NCI-H2107 treated with DMSO at 0.1 percent for 48 hours (cell line): ENCODE measurements at regions not wholly inside any gene's neighbourhood (a gene's known extent, or its start where the extent isn't known, plus 50 kb on each side); places are given as distances from the start of the nearest gene placed in this dataset.
"Not testable (repeated sequence)": the region's sequence is repeated elsewhere in the genome, so short reads cannot be mapped to it uniquely, and the experiment has no call there.

Source experiments
- DNase-seq: peaks from one replicate; lab custom pipeline; 2025; ENCODE audit not compliant: unreplicated experiment; lab: John Stamatoyannopoulos, UW

DNA sequence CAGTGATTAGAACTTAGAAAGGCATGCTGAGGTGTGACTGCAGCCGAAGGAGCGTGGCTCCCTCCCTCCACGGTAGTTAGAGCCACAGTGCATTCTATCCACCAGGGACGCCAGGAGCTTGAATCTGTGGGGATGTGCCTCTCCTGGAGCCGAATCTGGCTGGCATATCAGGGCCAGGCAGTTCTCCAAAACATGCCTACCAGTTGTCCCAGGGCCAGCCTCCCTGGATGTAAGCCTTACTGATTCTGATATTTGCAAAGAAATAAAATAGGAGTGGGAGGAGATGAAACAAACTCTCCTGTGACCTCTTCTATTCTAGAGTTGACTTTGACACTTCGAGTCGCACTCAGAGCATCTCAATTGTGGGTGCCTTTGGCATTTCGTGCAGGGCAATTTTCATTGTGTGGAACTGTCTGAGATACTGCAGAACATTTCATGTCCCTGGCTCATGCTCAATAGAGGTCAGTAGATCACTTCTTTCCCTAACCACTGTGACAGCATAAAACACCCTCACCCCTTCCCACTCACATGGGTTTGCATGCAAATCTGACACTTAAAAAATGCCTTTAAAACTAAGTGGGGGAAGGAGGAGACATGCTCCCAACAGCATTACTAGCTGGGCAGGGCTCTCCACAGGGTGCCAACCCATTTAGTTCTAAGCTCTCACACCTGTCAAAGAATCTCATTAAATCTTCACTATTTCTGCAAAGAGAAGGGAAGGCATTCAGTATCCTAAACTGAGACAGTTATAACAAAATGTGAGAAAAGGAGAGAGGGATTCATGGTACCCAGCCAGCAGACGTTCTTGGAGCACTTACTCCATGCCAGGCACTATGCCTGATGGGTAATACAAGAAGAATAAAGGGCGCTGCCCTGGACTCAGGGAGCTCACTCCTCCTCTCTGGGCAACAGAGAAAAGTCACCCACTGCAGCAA lies 378.9 kb downstream of the PREX1 start:
- DNase-seq: no peak

DNA sequence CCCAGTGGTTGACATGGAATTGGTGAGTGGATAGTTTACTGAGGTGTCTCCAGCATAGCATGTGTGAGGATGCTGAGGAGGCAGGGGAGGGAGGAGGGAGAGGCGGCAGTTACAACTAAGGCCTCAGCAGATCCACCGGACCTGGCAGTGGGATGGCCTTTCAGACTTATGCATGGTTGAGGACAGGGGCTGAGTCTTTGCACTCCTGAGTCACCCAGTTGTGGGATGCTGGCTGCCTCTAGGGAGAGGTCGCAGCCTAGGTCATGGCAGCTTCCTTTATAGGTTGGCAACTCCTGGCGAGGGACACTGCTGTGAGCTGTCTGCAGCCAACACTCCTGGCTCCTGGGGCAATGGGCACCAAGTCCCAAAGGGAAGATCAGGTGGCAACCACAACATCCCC lies 380.3 kb downstream of the PREX1 start:
- DNase-seq: no peak

DNA sequence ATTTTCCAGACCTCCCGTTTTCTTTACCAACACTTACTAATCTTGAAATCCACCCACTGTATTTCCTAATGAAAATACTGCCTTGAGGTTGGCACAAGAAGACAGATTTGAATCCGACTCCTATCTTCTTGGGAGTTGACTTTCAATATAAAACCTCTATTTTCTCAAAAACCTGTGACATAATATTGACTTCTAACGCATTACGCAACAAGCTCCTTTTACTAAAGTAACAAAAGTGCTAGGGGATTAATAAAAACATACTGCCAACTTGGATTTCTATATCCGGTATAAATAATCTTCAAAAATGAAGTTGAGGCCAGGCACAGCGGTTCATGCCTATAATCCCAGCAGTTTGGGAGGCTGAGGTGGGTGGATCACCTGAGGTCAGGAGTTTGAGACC lies 382.0 kb downstream of the PREX1 start:
- no peak for DNase-seq

DNA sequence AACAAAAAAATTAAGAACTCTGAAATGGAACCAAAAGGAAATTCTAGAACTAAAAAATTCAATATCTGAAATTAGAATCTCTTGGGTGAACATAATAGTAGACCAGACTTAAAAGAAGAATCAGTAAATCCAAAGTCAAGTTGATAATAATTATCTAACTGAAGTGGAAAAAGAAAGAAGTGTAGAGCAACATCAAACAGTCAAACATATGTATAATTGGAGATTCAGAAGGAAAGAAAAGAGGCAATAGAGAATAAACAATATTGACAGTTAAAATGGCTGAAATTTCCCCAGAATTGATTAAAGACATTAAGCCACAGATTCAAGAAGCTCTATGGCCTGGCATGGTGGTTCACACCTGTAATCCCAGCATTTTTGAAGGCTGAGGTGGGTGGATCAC lies 383.6 kb downstream of the PREX1 start:
- DNase-seq: no peak

DNA sequence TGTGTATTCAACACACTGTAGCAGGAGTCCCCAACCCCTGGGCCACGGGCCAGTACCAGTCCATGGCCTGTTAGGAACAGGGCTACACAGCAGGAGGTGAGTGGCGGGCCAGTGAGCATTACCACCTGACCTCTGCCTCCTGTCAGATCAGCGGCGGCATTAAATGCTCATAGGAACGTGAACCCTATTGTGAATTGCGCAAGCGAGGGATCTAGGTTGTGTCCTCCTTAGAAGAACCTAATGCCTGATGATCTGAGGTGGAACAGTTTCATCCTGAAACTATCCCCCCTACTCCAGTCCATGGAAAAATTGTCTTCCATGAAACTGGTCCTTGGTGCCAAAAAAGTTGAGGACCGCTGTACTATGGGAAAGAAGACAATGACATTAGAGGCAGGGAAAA lies 386.9 kb downstream of the PREX1 start:
- no peak for DNase-seq

DNA sequence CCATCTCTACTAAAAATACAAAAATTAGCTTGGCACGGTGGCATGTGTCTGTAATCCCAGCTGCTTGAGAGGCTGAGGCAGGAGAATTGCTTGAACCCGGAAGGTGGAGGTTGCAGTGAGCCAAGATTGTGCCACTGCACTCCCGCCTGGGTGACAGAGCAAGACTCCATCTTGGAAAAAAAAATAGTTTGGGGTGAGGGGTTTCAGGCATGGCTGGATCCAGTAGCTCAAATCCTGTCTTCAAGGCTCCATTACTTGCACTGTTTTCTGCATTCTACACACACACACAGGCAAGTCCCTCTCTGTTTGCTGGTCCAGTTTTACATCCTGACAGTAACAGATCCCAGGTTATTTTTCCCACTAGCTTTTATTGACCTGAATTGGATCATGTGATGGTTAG lies 387.5 kb downstream of the PREX1 start:
- not testable (repeated sequence) for DNase-seq

DNA sequence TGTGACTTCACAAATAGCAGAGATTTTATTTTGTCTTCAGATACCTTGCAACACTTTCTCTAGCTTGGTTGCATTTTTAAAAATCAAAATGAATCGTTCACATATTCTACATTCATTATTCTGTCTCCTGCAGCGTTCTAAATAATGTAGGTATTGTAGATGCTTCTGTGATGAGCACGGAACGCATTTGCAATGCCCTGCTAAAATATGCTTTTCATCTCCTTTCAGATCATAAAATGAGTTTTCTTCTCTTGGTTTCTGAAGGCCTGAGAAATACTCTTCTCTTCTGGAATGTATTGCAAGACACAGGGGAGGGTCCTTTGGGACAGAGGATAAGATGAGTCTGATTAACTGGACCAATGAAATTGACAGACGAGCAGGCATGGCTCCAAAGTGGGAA lies 390.7 kb downstream of the PREX1 start:
- no peak for DNase-seq

DNA sequence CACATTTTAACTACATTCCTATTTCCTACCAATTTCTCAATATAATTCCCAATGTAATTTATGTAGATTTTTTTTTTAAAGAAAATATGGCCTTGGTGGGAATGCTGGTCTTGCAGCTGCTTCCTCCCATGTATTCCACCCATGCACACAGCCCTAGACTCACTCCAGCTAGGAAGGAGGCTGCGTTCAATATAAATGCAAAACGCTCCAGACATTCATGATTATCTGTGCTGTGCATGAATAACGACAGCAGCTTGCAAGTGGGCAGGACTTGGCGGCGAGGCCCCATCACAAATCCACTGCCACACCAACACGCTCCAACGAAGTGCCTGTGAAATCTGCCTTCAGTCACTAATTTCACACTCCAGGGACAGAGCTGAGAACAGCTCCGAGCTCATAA lies 391.2 kb downstream of the PREX1 start:
- DNase-seq: not testable (repeated sequence)

DNA sequence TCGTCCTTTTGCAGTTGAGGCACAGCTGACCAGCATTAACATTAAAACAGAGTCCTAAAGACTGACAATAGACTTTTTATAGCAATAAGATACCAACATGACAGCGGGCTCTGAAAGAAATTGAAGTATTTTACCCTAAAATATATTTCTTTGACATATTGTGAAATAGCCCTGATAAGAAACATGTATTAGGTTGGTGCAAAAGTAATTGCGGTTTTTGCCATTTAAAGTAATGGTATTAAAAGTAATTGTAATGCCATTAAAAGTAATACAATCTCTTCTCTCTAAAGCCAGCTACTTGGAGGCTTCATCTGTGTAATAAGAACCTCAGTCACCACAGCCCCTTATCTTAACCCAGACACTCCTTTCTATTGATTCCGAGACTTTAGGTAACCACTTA lies 394.6 kb downstream of the PREX1 start:
- DNase-seq: no peak

DNA sequence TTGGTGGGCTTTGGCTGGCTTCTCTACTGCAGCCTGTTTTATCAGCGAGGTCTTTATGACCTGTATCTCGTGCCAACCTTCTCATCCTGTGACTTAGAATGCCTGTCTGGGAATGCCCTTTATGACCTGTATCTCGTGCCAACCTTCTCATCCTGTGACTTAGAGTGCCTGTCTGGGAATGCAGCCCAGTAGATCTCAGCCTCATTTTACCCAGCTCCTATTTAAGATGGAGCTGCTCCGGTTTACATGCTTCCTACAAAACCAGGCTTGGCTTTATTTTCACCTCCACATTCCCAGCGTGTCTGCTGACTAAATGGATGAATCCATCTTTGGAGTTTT lies 395.3 kb downstream of the PREX1 start:
- DNase-seq: no peak

DNA sequence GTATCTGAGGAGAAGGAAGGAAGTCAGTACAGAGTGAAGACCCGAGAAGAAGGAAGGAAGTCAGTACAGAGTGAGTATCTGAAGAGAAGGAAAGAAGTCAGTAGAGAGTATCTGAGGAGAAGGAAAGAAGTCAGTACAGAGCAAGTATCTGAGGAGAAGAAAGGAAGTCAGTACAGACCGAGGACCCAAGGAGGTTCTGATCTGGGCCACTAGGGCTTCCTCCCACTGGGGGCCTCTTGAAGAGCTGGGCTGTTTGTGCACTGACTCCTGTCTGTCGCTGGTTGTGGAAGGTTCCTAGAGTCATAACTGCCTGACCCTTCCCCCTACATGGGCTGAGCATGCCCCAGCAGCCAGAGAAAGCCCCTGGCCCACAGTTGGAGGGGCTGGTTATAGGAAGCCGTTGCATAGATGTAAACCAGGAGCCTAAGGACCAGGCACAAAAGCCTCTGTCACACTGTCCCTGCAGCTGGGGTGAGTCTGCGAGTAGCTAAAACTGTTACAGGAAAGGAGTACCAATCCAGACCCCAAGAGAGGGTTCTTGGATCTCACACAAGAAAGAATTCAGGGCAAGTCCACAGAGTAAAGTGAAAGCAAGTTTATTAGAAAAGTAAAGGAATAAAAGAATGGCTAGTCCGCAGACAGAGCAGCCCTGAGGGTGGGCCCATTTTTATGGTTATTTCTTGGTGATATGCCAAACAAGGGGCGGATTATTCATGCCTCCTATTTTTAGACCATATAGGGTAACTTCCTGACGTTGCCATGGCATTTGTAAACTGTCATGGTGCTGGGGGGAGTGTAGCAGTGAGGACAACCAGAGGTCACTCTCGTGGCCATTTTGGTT lies 395.9 kb downstream of the PREX1 start:
- no peak for DNase-seq

DNA sequence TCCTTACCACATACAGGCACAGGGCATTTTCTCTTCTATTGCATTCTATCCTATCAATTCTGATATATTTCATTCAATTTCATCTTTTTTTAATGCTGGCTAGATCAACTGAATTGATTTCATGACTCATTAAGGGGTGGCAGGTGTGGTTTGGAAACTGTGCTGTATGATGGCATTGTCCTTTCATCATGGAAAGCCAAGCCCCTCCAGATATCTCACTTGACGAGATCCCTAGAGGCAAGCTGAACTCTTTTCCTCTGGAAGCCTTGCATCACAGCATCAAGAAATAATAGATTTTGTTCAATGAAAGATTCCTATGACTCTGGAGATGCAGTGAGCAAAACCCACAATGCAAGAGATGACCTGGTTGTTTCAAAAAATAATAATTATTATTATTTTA lies 401.2 kb downstream of the PREX1 start:
- DNase-seq: no peak

DNA sequence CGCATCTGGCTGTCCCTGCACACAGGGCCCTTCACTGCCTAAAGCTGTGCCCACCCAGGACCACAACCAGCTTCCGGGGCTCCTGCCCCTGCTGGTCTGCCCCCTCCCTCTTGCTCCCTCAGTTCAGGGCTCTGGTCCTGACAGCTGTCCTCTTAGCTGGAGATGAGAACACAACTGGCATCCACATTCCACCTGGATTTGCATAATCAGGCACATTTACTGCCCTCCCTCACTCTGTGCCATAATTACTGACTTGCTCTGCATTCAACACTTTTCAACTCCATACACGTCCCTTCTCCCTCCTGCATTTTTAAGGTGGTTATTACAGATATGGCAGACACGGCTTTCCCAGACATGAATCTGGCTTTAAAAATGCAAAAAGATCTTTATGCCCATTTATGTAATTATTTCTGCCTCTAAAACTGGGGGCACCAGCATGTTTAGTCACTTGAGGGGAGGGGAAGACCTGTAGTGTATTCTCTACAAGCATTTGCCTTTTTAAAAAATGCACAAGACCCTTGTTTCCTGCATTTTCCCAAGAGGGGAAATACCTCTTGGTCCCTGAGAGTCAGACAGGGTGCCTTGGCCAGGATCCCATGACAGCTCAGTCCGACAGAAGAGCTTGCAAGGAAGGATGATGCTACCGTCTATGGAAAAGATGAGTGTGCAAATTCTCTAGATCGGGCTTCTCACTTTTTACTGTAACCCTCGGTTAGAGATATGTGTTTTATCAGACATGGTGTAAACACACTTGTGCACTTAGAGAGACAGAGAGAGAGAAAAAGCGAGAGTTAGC lies 401.8 kb downstream of the PREX1 start:
- no peak for DNase-seq

DNA sequence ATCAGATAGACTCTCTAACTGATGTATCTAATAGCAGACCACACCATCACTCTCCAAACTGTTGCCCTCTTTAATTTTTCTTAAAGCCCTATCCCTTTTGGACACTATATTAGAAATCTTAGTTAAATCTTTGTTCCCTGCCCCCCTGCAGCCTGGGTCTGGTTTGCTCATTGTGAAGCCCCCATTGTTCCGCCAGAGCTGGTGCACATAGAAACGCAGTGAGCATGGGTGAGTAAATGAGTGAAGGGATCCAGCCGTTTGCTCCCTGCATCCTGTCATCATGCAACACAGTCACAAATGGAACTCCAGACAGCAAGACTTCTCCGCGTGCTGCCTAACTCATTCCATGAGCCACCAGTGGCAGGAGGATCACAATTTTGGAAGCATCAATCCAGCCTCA lies 402.5 kb downstream of the PREX1 start:
- DNase-seq: no peak

DNA sequence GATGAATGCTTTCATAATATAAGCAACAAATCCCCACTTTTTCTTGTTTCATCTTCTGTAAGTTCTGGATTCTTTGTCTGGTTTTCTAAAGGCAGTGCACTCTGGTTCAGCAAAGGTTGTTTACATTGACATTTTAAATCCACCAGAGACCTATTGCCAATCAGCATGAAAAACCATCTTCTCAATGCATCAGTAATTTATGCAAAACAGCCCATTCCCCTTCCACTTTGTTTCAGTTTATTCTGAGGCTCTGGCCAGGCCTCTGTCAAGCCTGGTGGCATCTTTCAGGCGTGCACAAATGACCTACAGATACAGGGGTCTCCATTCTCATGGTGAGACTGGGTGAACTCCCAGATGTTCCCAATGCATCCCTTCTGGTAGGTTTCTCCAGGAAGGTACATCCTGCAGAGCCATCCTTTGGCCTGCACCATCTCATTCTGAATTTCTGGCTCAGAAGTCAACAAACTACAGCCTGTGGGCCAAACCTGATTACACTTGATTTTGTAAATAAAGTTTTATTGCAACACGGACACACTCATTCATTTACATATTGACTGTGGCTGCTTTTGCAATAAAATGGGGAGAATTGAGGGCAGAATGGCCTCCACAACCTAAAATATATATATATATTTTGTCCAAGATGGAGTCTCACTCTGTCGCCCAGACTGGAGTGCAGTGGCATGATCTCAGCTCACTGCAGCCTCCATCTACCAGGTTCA lies 405.4 kb downstream of the PREX1 start:
- no peak for DNase-seq

DNA sequence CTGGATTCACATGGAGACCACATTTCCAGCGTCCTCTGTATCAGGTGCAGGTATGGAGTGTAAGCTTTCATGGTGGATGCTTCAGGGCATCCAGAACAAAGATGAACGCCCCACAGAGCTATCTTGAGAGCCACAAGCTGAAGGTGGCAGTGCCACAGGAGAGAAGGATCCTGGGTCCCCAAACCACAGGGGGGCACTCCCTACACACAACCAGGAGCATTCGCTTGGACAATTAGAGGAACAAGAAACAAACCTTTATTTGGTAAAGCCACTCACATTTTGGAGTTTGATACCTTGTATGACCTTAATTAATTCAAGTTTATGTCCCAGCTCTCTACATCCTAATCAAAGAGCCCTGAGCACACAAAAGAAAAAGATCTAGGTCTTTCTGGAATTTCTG lies 406.3 kb downstream of the PREX1 start:
- no peak for DNase-seq

DNA sequence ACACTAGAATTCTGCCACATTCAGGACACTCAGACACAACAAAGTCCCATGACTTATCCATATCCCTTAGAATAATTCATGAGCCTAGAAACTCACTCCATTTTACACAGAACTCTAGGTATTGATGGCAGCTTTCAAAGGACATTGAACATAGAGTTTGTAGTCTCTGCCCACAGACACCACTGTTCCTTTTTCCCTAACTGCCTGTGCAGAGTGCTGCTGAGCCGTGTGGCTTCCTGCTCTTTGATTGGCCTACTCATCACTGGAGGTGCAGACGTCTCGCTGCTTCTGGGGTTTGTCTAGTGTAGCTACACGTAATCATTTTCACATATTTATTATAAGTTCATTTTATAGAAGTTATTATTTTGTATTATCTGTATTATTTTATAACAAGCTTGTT lies 407.6 kb downstream of the PREX1 start:
- DNase-seq: no peak

DNA sequence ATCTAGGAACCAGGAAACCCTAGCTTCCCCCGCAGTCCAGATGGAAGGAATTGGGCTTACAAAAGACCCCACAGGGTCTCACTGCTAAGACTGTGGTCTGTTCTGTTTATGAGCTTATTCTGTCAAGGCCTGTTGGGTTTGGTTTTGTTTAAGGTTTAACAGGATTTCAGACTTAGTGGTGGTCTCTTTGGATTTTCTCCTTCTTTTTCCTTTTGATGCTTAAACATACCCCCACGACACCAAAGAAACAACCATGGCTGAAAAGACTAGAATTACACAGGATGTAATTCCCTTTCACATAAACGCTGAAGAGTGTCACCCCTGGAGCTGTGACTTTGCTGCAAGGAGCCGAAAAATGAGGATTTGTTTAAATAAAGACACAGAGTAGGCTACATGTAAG lies 408.6 kb downstream of the PREX1 start:
- DNase-seq: no peak

DNA sequence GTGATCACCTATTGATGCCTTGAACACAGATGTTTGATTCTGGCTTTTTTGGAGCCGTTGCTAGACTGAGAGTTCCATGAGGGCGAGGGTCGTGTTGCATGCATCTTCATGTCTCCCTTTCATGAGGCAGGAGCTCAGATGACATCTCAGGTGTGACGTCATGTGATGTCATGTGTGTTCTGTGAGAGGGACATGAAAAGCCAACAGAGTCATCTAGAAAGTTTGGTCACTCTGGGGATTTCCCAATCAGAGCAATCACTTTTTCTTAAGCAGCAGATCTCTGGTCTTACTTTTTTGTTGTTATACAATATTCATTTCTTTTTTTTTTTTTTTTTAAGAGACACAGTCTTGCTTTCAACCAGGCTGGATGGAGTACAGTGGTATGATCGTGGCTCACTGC lies 411.8 kb downstream of the PREX1 start:
- no peak for DNase-seq

DNA sequence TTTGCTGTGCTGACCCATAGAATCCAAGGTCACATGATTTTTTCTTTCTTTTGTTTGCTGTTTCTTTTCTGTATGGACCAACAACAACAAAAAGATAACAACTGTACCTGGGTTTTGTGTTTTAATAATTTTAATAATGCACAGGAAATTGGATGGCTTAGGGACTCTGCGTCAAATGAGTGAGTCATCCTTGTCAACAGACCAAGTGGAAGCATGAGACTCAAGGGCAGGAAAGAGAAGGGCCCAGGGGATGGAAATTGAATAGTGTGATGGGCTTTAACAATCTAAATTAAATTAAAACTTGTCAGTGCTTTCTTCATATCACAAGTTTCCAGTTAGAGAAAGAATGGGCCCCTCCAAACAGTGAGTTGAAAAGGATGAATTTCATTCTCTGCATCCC lies 413.0 kb downstream of the PREX1 start:
- no peak for DNase-seq
